NCI-H526 (cell line): ENCODE measurements at regions not wholly inside any gene's neighbourhood (a gene's known extent, or its start where the extent isn't known, plus 50 kb on each side); places are given as distances from the start of the nearest gene placed in this dataset.

Source experiments
- DNase-seq, 2 experiments: peaks; one replicate each; lab custom pipeline; 2025; lab: John Stamatoyannopoulos, UW

DNA sequence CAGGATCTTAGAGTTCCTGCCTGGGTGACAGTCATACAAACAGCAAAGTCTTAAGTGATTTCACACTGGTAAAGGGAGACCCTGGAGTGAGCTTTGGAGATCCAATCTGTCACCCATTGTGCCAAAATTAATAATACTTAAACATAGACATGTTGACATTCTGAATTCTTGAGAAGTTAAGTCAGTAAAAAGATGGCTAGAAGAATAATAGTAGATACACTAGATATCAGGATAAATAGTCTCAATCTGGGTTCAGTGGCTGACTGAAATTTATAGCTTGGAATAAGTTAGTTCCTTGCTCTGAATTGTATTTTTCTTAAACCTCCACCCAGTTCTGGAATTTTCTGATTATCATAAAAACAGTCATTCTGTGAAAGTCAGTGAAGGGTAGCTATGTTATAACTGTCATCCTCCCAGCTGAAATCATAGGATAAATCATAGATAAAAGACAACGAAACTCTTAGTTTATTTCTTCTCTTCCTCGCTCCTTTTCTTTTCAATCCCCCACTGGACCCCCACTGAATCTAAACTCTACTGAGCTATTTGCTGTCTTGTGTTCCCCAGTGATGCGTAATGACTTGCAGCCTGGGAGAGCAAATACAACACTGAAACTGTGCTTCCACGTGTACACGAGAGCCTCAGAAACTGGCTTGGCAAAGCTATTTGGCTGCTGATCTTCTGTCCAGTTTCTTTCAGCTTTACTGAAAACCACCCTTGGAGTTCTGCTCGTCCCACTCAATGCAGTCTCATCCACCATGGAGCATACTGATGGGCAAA is 175.4 kb upstream of the TP63 start:
- no peak for DNase-seq

DNA sequence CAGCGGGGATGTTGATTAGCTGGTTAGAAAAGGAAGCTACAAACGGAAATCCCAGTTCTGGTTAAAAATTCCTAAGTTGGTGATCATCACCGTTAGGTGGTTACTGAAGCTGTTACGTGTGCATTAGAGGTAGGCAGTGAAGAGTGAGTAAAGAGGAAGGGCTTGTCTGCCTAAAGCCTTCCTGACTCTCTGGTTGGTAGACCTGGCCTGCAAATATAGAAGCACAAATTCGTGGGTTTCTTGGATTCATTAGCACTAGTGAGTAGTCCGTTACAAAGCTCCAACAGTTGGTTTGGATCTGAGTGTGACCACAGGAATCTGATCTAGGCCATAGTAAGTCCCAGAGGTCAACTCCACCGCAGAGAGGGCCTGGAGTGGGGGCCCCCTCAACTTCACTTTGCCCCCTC is 174.0 kb upstream of the TP63 start:
- DNase-seq: no peak

DNA sequence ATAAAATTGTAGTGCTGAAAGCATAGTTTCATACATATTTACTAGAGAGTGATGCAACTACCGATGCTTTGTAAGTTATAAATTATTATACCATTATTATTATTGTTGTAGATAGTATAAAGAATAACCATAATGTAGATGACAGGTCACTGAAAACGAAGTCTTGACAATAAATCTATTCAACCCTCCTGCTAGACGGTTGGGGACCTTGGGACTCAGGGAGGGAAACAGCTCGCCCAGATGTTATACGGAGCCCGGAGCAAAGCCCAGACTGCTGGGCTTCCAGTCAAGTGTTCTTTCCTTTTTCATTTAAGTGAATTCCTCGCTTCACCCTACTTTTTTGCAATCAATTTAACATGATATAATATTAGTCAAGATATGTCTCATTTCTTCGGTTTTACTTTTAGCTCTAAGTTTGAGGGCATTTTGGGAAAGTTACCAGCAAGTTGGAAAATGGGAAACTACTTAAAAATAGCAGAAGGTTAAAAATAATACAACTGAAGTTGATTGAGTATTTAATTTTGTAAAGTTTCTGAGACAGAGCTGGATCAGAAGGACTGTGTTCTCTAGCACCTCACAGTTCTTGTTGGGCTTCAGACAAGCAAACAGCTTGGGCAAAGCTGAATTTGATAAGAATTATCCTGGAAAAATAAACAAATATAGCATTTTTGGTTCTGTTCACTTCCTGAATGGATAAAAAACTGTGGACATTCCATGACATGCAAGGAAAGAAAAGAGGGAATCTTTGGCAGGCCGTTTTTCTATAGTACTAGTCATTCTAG is 173.4 kb upstream of the TP63 start:
- DNase-seq: no peak

DNA sequence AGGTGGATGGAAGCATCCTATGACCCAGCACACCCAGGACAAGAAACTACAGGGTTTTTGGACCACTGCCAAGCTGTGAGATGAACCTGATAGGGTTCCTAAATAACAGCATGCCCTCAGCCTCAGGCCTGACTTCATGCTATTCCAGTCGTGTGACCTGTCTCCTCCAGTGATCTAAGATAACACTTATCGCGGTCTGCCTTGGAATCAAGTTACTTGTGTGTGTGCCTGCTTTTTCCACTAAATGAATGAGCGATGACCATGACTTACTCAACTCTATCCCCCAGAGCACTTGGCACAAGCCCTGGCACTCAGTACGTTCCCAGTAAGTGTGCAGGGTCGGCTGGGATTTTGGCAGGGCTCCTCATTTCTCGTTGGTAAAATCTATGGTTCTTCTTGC is 172.7 kb upstream of the TP63 start:
- no peak for DNase-seq

DNA sequence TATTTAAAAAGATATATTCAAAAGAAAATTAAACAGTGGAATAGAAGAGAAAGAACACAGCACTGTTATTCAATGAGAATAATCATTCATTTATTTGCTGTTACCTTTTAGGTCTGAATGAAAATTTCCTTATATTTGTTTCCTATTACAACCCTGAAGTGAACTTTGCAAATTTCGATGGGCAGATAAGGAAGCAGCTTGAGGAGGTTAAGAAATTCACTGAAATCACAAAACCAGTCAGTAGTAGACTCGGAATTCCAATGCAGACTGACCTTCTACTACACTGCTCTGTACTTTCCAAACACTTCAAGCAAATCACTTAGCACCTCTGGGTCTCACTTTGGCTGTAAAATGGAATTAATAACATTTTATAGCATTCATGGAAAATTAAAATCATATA is 172.0 kb upstream of the TP63 start:
- DNase-seq: no peak

DNA sequence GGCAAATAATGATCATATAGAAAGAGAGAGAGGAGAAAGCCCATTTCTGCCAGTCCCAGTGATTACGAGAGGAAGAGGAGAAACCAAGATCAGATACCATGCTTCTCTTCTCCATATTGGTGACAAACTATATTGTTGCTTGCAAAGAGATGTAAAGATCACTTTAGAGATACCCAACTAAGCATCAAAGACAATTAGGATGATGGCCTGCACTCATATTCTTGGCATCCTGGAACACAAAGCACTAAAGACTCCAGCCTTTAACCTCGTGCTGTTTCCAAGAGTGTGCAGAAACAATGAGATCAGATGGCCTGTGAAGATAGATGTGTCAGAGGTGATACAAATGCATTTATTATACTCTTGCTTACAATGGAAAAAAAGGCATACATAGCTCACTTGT is 170.7 kb upstream of the TP63 start:
- DNase-seq: no peak

DNA sequence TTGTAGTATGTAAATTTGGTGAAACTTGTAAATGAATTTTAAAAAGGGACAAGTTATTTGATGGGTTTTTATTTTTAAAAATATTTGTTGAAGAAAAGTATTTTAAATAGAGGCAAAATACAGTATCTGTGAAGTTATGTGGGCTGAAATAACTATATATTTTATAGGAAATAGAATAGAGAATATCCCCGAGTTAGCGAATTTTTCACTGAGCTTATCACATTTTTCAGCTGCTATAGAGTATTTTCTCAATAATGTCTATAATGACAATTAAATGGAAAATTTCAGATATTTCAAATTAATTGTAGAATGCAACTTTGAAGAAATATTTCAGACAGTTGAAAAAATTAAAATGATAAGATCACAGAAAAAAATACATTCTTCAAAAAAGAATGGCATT is 166.4 kb upstream of the TP63 start:
- no peak for DNase-seq

DNA sequence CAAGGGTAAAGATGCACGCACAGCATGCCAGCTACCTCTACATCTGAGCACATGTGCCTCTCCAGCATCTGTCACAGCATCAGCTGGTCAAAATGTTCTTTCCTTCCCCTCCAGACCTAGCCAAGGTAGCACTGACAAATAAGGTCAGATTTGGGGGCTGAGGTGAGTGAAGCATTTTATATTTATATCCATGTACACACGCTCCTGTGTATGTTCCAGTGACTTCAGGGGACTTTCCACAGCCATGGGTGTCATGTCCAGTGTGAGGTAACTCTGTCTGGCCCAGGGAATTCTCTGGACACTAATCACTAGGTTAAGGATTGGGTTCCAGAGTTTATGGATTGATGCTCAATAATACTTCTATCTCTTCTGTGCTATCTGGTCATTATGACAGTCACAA is 165.2 kb upstream of the TP63 start:
- DNase-seq: no peak

DNA sequence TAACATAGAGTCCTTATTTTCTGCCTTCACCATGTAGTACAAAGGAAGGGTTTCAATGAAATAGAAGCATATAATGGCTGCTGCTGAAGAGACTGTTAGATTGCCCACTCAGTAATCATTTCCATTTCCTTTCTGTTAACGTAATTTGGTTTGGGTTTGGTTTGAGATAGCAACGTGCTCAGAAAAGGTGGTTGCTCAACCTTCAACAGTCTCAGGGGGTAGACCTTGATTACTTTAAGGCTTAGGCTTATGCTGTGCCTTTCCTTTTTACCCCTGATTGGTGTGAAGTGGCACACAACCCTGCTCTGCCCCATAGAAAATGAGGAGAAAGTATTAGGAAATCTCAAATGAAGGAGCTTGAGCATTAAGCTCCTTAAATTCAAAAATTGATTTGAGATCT is 163.7 kb upstream of the TP63 start:
- no peak for DNase-seq

DNA sequence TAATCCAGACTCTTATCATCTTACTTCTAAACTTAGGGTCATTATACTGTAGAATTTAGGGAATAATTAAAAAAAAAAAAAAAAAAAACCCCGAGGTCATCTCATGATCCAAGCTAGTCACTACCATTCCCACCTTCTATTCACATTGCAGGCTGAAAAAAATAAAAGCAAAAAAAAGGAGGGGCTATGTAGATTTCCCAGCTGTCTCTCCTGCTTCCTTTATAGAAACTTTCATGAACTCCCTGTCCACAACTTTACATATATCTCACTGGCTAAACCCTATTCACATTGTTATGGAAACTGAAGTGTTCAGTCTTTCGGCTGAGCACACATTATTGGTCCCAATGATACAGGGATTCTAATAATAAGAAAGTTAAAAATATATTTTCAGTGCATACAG is 156.2 kb upstream of the TP63 start:
- DNase-seq: no peak

DNA sequence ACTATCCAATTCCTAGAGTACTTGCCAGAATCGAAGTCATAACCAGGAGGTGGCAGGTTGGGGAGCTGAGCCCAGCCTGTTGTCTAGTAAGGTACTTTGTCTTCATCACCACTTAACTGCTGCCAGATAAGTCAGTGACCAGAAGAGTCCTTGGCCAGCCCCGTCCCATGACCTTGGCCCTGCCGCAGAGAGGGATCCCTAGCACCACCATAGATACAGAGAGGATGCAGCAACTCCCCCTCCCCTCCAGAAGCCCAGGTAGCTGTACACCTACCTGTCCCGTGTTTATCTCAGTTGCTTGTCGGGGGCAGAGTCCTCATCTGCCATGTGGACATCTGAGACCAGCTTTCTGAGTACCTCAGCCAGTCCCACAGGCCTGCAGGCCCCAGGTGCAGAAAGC is 153.6 kb upstream of the TP63 start:
- no peak for DNase-seq

DNA sequence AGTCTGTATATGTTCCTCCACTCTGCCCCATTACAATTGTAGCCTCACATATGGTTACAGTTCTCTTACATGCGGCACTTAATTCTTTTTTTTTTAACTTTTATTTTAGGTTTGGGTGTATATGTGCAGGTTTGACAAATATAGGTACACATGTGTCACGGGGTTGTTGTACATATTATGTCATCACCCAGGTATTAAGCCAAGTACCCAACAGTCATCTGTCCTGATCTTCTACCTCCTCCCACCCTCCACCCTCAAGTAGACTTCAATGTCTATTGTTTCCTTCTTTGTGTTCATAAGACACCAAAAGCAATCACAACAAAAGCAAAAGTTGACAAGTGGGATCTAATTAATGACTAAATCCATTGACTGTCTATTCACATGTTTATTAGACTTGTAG is 144.6 kb upstream of the TP63 start:
- no peak for DNase-seq

DNA sequence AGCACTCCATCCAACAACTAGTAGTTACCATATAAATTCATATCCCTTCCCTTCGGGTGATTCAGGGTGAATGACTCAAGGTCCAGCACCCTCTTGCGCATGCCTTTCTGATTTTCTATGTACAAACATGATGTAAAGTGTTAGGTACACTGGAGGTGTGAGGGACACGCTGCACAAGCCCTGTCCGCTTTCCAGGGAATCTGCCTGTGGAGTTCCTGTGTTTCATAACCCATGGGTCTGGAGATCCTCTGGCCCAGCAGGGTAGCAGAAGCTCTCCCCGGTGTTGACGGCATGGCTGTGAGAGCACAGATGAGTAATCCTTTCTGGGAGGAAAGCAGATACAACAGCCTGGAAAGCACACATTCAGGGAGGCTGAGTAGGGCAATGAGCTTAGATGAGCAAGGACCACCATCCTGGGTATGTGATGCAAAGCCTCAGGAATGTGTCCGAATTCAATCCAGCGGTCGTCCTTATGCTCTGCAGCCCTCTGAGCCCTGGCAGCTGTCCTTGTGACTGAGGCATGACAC is 142.9 kb upstream of the TP63 start:
- DNase-seq: no peak

DNA sequence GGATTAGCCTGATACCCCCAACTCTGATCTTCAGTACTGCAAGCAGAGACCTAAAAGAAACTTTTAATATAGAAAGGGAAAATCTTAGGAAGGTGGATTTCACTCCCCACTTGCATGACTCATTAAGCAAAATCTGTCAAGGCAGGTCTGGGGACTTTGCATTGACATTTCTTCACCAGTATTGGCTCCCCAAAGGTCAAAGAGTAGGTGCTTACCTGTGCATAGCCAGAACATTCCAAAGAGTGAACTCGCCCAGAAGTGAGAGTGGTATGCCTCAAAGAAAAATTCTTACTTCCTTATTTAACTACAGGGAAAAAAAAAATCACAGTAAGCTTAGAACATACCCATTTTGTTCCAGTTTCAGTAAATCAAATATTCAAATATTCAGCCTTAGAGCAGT is 140.9 kb upstream of the TP63 start:
- DNase-seq: no peak

DNA sequence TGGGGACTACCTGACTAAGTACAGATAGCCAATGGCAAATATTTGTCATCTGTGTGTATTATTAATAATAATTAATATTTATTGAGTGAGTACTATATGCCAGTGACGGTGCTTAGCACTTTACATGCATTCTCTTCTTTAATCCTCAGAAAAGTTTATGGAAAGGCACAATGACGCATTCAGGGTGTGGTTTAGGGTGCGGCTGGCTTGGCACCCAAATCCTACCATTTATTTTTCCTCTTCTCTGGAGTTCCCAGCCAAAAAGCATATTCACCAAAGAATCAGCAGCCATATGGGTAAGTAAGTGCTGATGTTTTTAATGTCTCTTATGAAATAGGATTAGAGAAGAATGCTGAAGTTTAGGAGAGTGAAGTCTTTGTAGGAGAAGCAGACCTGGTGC is 140.4 kb upstream of the TP63 start:
- DNase-seq: no peak

DNA sequence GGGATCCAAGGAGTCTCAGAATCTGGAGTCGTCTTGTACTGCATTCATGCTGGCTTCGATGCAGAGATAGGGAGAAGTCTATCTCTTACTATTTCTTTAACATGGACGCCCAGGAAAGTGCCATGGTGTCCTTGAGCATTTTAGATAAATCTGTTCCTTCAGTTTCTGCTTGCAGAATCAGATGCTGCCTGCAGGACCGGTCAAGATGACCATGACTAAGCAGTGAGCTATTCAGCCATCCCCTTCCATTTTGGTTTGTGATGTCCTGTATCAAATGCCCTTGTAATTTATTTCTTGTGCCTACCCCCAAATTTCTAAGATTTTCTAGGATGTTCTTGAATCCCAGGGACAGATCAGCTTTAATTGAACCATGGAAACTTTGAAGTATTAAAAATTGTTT is 139.4 kb upstream of the TP63 start:
- no peak for DNase-seq

DNA sequence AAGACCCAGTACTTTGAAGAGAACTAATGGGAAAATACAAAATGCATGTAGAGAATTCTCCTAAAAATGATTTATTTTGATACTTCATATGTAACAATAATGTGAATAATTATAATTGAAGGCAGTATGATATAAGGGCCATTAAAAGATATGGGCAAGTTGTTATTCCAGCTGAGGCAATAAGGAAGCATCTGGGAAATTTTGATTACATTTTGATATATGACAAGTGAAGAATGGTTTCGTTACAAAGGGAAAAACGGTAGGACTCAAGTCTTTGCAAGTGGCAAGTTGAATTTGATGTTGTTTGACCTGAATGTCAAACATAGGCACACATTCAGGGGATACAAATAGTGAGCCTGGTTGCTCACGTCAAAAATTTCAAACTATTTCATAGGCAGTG is 137.9 kb upstream of the TP63 start:
- DNase-seq: no peak

DNA sequence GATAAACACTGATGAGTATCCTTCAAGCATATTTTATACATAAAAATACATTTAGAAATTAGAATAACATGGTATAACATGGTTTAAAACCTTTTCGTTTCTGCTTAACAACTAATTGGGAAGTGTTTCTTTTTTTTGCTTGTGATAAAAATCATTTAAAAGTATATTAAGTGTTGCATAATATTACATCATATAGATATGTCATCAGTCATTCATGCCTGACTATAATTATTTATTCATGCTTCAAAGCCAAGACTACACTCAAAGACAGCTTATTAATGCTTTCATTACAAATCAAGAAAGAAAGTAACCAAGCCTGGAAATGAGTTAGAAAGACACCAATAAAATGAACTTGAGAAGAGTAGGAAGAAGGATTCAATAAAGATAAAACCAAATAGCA is 136.6 kb upstream of the TP63 start:
- DNase-seq: no peak

DNA sequence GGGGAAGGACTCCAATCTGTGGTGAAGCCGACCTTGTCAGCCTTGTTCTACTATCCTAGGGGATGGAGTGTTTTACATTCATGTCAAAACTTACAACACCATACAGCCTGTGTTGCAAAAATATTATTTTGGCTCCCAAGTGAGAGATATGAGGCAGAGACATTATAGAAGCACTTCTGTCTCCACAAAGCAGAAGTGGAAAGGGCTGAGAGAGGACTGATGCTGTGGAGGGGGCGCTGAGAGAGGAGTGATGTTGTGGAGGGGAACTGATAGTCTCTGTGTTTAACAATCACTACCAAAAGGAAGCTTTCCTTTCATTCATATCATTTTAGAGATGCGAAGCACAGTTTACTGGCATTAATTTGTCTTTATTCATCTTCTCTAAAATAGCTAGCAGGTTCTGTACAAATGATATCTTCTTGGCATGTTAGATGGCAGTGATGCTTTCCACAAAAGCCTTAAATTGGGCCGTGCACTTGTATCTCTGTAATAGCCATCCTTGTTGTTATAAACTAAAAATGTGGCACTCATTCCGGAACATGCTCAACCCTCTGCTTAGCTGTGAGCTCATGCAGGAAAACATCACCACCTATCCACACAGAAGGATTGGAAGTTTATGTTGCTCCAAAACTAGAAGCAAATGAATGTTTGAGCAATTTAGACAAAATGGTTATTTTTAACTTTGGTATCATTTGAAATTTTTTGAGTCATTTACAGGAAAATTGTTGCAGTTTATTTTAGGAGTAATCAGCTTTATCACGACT is 134.6 kb upstream of the TP63 start:
- DNase-seq: no peak

DNA sequence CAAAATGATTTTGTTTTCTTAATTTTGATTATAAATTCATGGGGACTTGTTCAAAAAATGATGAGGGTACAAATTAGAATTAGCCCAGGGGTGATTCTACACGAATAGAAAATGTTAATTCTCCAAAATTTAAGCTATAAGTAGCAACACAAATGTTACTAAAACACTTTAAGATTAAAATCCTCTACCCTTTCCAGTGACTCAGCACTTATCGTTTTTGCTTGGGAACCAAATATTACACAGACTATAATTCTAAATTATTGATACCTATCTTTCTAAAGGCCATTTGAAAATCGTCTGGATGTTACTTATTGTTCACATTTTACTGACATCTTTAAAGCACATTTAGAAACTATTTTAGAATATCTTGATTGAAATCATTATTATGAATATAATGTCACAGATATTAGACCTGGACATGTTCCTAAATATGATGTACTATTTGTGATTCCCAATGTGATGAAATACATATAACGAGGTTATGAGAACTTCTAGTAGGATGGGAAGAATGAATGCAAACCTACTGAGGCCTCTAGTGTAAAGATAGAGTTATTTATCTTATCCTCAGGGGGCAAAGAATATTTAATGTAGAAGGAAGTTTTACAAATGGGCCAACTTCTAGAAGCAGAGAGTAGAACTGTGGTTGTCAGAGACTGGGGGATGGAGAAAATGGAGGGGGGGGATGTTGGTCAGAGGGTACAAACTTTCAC is 132.0 kb upstream of the TP63 start:
- DNase-seq: no peak

DNA sequence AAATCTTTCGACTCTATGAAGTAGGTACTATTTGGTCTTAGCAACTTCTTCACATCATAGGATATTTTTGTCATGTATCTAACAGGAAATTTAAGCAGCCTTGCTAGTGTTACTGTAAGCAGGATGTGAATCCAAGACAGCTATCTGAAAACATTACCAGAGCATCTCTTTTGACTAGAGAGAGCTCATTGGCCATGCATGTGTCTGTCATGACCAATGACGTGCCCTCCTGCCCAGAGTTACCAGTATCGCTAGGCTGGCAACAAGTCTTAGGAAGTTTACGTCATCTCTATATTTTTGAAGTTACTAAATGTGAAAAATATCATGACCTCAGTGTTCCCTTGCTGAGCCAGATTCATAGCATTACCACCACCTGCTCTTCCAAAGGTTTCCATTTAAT is 130.9 kb upstream of the TP63 start:
- no peak for DNase-seq
